Testis (tissue), 2 donors: ENCODE measurements at regions not wholly inside any gene's neighbourhood (a gene's known extent, or its start where the extent isn't known, plus 50 kb on each side); places are given as distances from the start of the nearest gene placed in this dataset.

Experiments
- DNase-seq: peaks from one replicate; pipeline ENCODE4 v3.0.0-alpha.2; 2019
- H3K27ac ChIP-seq, 2 donors: fragments of 200-600 bp; sonication (generic); one replicate each; pipeline ENCODE4 v1.5.1; 2019
- H3K27me3 ChIP-seq: fragments of 200-600 bp; sonication (generic); one replicate; pipeline ENCODE4 v1.5.1; 2019
- H3K36me3 ChIP-seq: fragments of 200-600 bp; sonication (generic); one replicate; pipeline ENCODE4 v1.5.1; 2017; ENCODE audit warnings: low read depth; ENCODE audit errors: missing control alignments
- H3K4me1 ChIP-seq: fragments of 200-600 bp; sonication (generic); one replicate; pipeline ENCODE4 v1.5.1; 2019
- H3K4me3 ChIP-seq, 2 donors: fragments of 200-600 bp; sonication (generic); one replicate each; pipeline ENCODE4 v1.5.1; 2017 to 2019
- H3K9me3 ChIP-seq: fragments of 200-600 bp; sonication (generic); one replicate; pipeline ENCODE4 v1.5.1; 2017
- CTCF ChIP-seq, 3 experiments: fragments of 450-650 bp in 2 of 3; fragments of 200-600 bp in 1 of 3; sonication (generic) in 1 of 3; IDR thresholded peaks; one replicate each; pipeline ENCODE4 v1.5.1; 2016 to 2019; ENCODE audit warnings: antibody characterized with exemption in 3 of 3, mild to moderate bottlenecking in 2 of 3, moderate library complexity in 1 of 3
- POLR2A ChIP-seq: fragments of 450-650 bp; IDR thresholded peaks from one replicate; pipeline ENCODE4 v1.6.1; 2017; ENCODE audit warnings: antibody characterized with exemption, mild to moderate bottlenecking, moderate library complexity
- WGBS, 2 donors: methylation state at CpG; one replicate each; pipeline ENCODE4 v1.1.5; 2018; 5-methylcytosine and 5-hydroxymethylcytosine counted together
- intact Hi-C: fragments of 100-400 bp; cut with DNase I; formaldehyde crosslinking; loops from one replicate; pipeline ENCODE4 v1.15.1; 2023; ENCODE audit warnings: low total_unique reads

GRCh38 chr2:196513796-196514526 lies 125.6 kb upstream of the CCDC150 start:
- Histone ChIP-seq H3K36me3 (no peaks in the 10 kb centered on the region), H3K4me3 (no peak overlapping the region), H3K4me1 (no peaks in the 10 kb centered on the region), H3K27me3 (no peaks in the 10 kb centered on the region), H3K27ac (no peak overlapping the region), H3K9me3 (no peaks in the 10 kb centered on the region)
- TF ChIP-seq CTCF (IDR thresholded peaks at IDR 0.05) (no peak), POLR2A (no peak)
- WGBS, 2 donors = 78 to 94% methylated on average over 4 to 11 of the region's 11 CpGs
- DNase-seq = no peak
- intact Hi-C loops = no loop called here

GRCh38 chr2:196514641-196515040 lies 124.9 kb upstream of the CCDC150 start:
- intact Hi-C loops = no loop called here
- Histone ChIP-seq H3K27me3 (no peaks in the 10 kb centered on the region), H3K4me3 (no peak overlapping the region), H3K9me3 (no peaks in the 10 kb centered on the region), H3K36me3 (no peaks in the 10 kb centered on the region), H3K27ac (no peak overlapping the region), H3K4me1 (no peaks in the 10 kb centered on the region)
- DNase-seq = no peak
- WGBS, 2 donors = 40 to 93% methylated on average over 1 to 5 of the region's 5 CpGs
- no peak for TF ChIP-seq POLR2A
- TF ChIP-seq CTCF (IDR thresholded peaks at IDR 0.05) = no peak

GRCh38 chr2:196515051-196515450 lies 124.5 kb upstream of the CCDC150 start:
- no peaks in the 10 kb centered on the region for H3K4me1 ChIP-seq
- intact Hi-C loops = no loop called here
- H3K36me3 ChIP-seq = no peaks in the 10 kb centered on the region
- no peak for TF ChIP-seq POLR2A
- no peak for TF ChIP-seq CTCF (IDR thresholded peaks at IDR 0.05)
- H3K4me3 ChIP-seq = no peak overlapping the region
- DNase-seq = no peak
- 78 to 93% methylated on average over 1 to 11 of the region's 11 CpGs for WGBS, 2 donors
- H3K9me3 ChIP-seq = no peaks in the 10 kb centered on the region
- H3K27ac ChIP-seq = no peak overlapping the region
- H3K27me3 ChIP-seq = no peaks in the 10 kb centered on the region

- WGBS, 2 donors = 93 to 94% methylated on average over 2 of the region's 2 CpGs
- DNase-seq = no peak
- Histone ChIP-seq H3K4me1 (no peaks in the 10 kb centered on the region), H3K27me3 (no peaks in the 10 kb centered on the region), H3K27ac (no peak overlapping the region), H3K9me3 (no peaks in the 10 kb centered on the region), H3K4me3 (no peak overlapping the region), H3K36me3 (no peaks in the 10 kb centered on the region)
- intact Hi-C loops = no loop called here
- no peak for TF ChIP-seq POLR2A
- TF ChIP-seq CTCF (IDR thresholded peaks at IDR 0.05) = no peak
These were observed 123.9 kb upstream of the CCDC150 start for GRCh38 chr2:196515608-196516007.

- 91 to 95% methylated on average over 4 of the region's 4 CpGs for WGBS, 2 donors
- Histone ChIP-seq H3K27ac (no peak overlapping the region), H3K36me3 (no peaks in the 10 kb centered on the region), H3K9me3 (no peaks in the 10 kb centered on the region), H3K27me3 (no peaks in the 10 kb centered on the region), H3K4me1 (no peaks in the 10 kb centered on the region), H3K4me3 (no peak overlapping the region)
- intact Hi-C loops = no loop called here
- DNase-seq = no peak
- no peak for TF ChIP-seq CTCF (IDR thresholded peaks at IDR 0.05)
- TF ChIP-seq POLR2A = no peak
These were observed 123.0 kb upstream of the CCDC150 start for GRCh38 chr2:196516564-196516963.
